Calu3 (cell line): ENCODE measurements at regions not wholly inside any gene's neighbourhood (a gene's known extent, or its start where the extent isn't known, plus 50 kb on each side); places are given as distances from the start of the nearest gene placed in this dataset.

Experiments used
- BruUV-seq: library from RNA; stranded (reverse); fragments of 400-500 nt; replicated peaks from 2 replicates; lab custom pipeline; 2021; lab: Mats Ljungman, UMichigan
- CTCF ChIA-PET: fragments of 300-600 bp; sonication (Branson Sonifier 250); formaldehyde crosslinking; loops from one replicate; lab custom pipeline; 2022; ENCODE audit warnings: antibody characterized with exemption; lab: Charles Lee
- DNase-seq: peaks from one replicate; pipeline ENCODE4 v3.0.0; 2022
- H3K27ac Mint-ChIP-seq: one replicate; pipeline ENCODE4 v1.8.0; 2022; ENCODE audit warnings: mixed read lengths; ENCODE audit not compliant: unreplicated experiment
- H3K27me3 Mint-ChIP-seq: one replicate; pipeline ENCODE4 v1.8.0; 2022; ENCODE audit warnings: mixed read lengths; ENCODE audit not compliant: unreplicated experiment
- H3K36me3 Mint-ChIP-seq: one replicate; pipeline ENCODE4 v1.8.0; 2022; ENCODE audit warnings: mild to moderate bottlenecking, moderate library complexity, mixed read lengths; ENCODE audit not compliant: insufficient read depth, unreplicated experiment
- H3K4me1 Mint-ChIP-seq: one replicate; pipeline ENCODE4 v1.8.0; 2022; ENCODE audit warnings: mild to moderate bottlenecking, low read depth, mixed read lengths; ENCODE audit not compliant: unreplicated experiment
- H3K4me3 Mint-ChIP-seq: one replicate; pipeline ENCODE4 v1.8.0; 2022; ENCODE audit warnings: mild to moderate bottlenecking, low read depth, moderate library complexity, mixed read lengths; ENCODE audit not compliant: unreplicated experiment
- H3K9me3 Mint-ChIP-seq: one replicate; pipeline ENCODE4 v1.8.0; 2022; ENCODE audit warnings: low read depth, mixed read lengths; ENCODE audit not compliant: unreplicated experiment
- intact Hi-C: fragments of 100-400 bp; cut with micrococcal nuclease; formaldehyde crosslinking; loops from one replicate; pipeline ENCODE4 v1.10.0; 2022; ENCODE audit not compliant: unreplicated experiment
- TF ChIP-seq, protein P1 (sequence below): fragments of 200-600 bp; IDR thresholded peaks from one replicate; pipeline ENCODE4 v1.8.0; 2022; ENCODE audit warnings: antibody characterized with exemption; ENCODE audit not compliant: unreplicated experiment

DNA sequence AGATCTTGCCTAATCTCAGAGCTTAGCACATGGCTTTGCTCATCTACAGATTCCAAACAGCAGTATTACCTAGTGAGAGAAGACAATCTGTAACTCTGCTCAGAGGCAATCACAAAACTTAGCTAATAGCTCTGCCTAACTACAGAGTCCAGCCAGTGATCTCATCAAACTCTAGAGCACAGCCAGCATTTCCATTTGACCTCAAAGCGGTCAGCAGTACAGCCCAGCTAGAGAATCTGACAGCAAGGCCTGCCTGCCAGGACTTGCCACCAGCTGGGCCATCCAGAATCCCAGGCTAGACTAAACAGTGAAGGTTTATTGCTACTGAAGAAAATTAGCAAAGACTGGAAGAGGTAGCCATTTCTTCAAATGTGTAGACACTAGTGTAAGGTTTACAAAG lies 217.9 kb upstream of the VLDLR start:
- CTCF ChIA-PET, result no interaction called here
- TF ChIP-seq, protein P1, sequence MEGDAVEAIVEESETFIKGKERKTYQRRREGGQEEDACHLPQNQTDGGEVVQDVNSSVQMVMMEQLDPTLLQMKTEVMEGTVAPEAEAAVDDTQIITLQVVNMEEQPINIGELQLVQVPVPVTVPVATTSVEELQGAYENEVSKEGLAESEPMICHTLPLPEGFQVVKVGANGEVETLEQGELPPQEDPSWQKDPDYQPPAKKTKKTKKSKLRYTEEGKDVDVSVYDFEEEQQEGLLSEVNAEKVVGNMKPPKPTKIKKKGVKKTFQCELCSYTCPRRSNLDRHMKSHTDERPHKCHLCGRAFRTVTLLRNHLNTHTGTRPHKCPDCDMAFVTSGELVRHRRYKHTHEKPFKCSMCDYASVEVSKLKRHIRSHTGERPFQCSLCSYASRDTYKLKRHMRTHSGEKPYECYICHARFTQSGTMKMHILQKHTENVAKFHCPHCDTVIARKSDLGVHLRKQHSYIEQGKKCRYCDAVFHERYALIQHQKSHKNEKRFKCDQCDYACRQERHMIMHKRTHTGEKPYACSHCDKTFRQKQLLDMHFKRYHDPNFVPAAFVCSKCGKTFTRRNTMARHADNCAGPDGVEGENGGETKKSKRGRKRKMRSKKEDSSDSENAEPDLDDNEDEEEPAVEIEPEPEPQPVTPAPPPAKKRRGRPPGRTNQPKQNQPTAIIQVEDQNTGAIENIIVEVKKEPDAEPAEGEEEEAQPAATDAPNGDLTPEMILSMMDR, result no peak
- no TSS peak for BruUV-seq
- Mint-ChIP-seq H3K27me3 (peaks cover 40% of the 10 kb centered on the region), H3K36me3 (peaks cover 5% of the 10 kb centered on the region), H3K27ac (no peak overlapping the region), H3K9me3 (peaks cover 13% of the 10 kb centered on the region), H3K4me1 (no peaks in the 10 kb centered on the region), H3K4me3 (no peak overlapping the region)
- intact Hi-C loops, result no loop called here
- no peak for DNase-seq

DNA sequence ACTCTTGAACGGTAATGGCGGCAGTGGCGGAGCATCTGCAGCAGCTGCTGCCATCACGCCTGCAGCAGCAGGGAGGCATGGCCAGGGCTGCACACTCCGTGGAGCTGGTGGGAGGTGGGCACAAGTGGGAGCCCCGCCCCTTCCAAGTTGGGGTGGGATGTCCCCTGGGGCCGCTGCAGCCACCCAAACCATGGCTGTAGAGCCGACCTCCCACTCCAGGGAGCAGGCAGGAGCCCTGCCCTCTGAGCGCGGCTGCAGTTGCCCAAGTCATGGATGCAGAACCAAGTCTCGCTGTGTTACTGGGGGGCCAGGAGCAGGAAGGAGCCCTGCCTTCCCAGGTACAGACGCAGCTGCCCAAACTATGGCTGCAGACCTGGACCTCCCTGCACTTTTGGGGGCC lies 215.3 kb upstream of the VLDLR start:
- CTCF ChIA-PET, result no interaction called here
- intact Hi-C loops, result no loop called here
- TF ChIP-seq, protein P1, result no peak
- Mint-ChIP-seq H3K27ac (no peak overlapping the region), H3K4me3 (no peak overlapping the region), H3K27me3 (peaks cover 30% of the 10 kb centered on the region), H3K36me3 (no peaks in the 10 kb centered on the region), H3K4me1 (no peaks in the 10 kb centered on the region), H3K9me3 (peaks cover 8% of the 10 kb centered on the region)
- DNase-seq, result no peak
- BruUV-seq, result no TSS peak

DNA sequence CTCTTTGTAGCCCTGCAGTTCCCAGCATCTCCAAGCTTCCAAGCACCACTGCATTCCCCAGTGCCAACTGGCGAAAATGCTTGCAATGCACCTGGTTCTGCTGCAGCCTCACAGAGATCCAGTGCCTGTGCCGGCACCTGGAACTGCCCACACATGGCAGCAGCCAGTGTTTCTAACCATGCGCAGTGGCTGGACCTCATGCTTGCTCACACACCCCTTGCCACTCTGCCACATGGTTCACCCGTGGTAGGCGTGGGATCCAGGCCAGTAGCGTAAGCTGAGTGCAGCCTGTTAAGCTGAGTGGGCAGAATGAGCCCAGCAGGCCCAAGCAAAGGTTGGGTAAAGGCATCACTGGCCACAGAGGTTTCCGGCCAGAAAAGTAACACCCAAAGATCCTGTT lies 214.1 kb upstream of the VLDLR start:
- no peak for DNase-seq
- Mint-ChIP-seq H3K9me3 (peaks cover 4% of the 10 kb centered on the region), H3K4me1 (no peaks in the 10 kb centered on the region), H3K36me3 (no peaks in the 10 kb centered on the region), H3K27me3 (peaks cover 18% of the 10 kb centered on the region), H3K27ac (no peak overlapping the region), H3K4me3 (no peak overlapping the region)
- TF ChIP-seq, protein P1, result no peak
- no TSS peak for BruUV-seq
- intact Hi-C loops, result no loop called here
- CTCF ChIA-PET, result interaction anchor here (0.6 kb wide), 1 partner anchor 209 kb away, joined by 3 read pairs; no protein-coding TSS in a partner anchor

DNA sequence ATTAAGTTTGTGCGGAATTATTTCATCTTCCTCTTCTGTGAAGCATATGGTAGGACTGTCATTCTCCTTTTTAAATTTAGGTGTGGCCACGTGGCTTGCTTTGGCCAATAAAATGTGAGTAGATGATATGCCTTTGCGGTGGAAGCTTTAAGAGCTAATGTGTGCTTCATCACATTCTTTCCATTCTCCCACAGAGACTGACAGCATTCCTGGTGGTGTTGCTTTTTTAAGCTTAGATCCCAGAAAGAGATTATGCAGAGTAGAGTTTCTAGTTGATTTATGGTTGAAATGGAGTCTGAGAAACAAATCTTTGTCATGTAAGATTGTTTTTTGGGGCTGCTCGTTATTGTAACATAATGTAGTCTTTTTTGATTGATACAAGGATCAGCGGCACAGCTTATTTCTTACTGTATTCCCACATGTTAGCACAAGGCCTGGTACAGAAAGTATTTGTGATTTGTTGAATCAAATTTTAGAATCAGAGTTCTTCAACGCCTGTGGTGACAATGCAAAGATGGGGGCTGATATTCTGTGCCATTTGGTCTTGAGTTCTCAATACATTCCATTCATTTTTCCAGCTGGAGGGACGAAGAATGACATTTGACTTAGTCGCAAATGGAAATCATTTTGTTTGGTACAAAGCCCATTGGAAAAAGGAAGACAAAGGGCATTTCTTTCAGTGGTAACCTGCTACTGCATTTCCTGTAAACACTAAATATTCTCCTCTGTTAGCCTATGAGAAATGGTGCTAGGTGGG lies 209.9 kb upstream of the VLDLR start:
- H3K27ac Mint-ChIP-seq, result no peak overlapping the region
- H3K36me3 Mint-ChIP-seq, result no peaks in the 10 kb centered on the region
- H3K9me3 Mint-ChIP-seq, result no peaks in the 10 kb centered on the region
- intact Hi-C loops, result no loop called here
- CTCF ChIA-PET, result no interaction called here
- TF ChIP-seq, protein P1, result no peak
- no peak for DNase-seq
- H3K4me1 Mint-ChIP-seq, result no peaks in the 10 kb centered on the region
- no TSS peak for BruUV-seq
- no peak overlapping the region for H3K4me3 Mint-ChIP-seq
- H3K27me3 Mint-ChIP-seq, result no peaks in the 10 kb centered on the region
